ENCODE measurements at regions not wholly inside any gene's neighbourhood (a gene's known extent, or its start where the extent isn't known, plus 50 kb on each side); places are given as distances from the start of the nearest gene placed in this dataset.

- TF ChIP-seq POLR2A (IDR thresholded peaks at IDR 0.05; ENCODE audit: extremely low read depth, insufficient read length) = no peak
- no peak for TF ChIP-seq CTCF (IDR thresholded peaks at IDR 0.05; ENCODE audit: low read depth, low read length)
- TF ChIP-seq MYC (IDR thresholded peaks at IDR 0.05; ENCODE audit: low read depth, low read length) = no peak
- TF ChIP-seq MAX (IDR thresholded peaks at IDR 0.05; ENCODE audit: low read depth, low read length) = no peak
Observed at GRCh38 chr21:34201481-34201858, 128.1 kb downstream of the MRPS6 start.

All from NB4 (cell line).